SW 1271 (cell line): ENCODE measurements at regions not wholly inside any gene's neighbourhood (a gene's known extent, or its start where the extent isn't known, plus 50 kb on each side); places are given as distances from the start of the nearest gene placed in this dataset.

ENCODE experiments used
- DNase-seq, 2 experiments: peaks; one replicate each; lab custom pipeline; 2025; lab: John Stamatoyannopoulos, UW

- no peak for DNase-seq
Observed at GRCh38 chr4:22336822-22337221, 179.0 kb downstream of the ADGRA3 start.

DNA sequence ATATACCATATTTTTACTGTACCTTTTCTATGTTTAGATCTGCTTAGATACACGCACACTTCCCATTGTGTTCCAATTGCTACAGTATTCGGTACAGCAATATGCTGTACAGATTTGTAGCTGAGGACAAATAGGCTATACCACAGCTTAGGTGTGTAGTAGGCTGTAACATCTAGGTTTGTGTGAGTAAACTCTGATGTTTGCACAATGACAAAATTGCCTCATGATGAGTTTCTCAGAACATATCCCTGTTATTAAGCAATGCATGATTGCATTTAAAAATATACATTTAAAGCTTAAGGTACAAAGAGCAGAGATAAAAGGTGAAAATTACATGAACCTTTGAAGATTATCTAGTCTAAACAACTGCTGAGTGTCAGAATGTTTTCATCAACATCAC is 181.7 kb downstream of the ADGRA3 start:
- no peak for DNase-seq

GRCh38 chr4:22324422-22324821 is 191.4 kb downstream of the ADGRA3 start:
- no peak for DNase-seq

DNA sequence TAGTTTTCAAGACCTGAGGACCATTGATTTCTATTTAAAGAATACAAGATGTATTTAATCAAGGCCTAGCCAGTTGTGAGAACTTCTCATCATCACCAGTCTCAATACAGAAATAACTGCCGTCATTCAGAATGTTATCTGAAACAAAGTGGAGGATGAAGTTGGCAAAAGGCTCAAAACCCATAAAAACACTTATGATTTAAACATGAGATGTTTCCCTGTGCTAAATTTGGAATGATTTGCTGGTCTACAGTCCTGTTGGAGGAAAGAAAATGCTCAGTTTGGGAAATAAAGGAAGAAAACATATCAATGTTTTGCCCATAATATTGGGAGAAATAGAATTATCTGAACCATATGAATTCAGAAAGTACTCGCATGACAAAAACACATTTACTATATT is 192.2 kb downstream of the ADGRA3 start:
- DNase-seq, result no peak

DNA sequence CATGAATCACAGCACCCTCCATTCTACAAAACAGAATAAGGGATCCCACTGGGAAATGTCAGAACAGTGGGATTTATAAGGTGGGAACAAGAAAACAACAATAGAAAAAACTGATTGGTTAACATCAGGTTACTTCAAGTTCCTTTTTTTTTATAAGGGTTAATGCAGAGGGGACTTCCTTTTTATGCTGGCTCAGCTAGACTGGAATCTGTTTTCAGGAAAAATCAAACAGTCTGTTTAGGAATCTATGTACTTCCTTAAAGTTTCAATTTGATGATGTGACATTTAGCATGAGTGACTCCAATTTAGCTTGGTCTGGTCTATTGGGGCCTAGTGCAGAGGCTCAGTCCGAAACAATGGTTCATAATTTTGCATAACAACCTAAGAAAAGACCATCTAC is 192.9 kb downstream of the ADGRA3 start:
- DNase-seq, result no peak

DNA sequence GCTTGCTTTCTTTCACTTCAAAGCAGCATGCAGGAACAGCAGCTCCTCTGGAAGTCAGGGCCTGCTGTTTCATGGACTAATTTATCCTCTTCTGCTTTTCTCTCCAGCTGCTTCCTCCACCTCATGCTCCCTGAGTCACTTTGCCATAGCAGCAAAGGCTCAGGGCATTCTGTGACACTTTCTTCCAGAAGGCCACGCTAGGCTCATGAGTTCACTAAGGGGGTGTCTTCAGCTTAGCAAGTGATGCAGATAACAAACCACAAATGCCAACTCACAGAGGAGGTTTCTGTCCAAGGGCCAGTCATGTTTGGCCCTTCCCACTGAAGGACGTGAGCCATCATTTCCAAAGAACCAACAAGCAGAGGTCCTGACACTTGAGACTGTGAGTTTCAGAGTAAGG is 200.2 kb downstream of the ADGRA3 start:
- no peak for DNase-seq

DNA sequence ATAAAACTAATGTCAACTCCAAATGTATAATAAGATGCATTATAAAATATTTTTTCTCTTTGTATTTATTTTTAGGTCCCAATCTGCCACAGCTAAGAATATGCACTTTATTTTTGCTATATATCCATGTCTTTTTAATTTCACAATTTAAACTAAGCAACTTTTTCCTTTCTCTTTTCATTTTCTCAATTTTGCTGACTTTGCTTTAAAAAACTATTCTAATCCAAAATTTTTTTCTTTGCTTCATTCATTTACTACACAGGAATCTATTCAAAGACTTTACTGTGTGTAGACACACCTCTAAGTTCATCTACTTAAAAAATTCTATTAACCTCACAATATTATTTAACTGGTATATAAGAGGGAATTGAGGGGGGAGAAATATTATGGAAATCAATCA is 201.9 kb downstream of the ADGRA3 start:
- DNase-seq, result no peak

GRCh38 chr4:22312113-22312512 is 203.8 kb downstream of the ADGRA3 start:
- DNase-seq, result no peak

DNA sequence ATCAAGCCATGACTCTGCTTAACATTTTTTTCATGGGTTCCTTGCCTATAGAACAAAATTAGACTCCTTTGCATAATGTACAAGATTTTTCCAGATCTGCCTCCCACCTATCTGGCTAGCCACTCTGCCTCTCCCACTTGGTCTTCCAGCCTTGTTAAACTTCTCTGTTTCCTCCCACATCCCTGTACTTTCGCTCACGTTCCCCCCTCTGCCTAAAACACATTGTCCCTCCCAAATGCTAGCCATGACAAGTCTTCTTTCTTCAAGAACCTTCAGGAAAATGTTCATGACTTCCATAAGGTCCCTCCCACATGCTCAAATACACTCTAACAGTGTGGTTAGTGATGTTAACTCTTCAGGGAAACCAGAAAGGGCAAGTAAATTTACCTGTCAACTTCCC is 214.6 kb downstream of the ADGRA3 start:
- no peak for DNase-seq

DNA sequence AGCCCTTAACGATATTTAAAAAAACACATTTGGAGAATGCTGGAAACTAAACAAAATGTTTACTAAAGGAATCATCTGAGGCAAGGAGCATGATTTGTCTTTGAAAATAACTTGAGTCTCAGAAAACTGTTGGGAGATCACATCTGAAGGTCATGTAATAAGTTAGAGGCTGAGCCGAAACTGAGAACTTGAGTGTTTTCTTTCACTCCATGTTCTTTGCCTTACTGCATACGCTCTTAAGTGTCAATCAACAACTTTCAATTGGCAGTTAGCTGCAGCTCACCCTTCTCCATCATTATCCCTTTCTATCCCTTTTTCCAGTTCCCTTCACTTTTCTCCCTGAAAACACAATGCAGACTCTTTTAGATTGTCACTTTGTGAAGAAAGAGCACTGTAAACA is 216.2 kb downstream of the ADGRA3 start:
- DNase-seq, result no peak

DNA sequence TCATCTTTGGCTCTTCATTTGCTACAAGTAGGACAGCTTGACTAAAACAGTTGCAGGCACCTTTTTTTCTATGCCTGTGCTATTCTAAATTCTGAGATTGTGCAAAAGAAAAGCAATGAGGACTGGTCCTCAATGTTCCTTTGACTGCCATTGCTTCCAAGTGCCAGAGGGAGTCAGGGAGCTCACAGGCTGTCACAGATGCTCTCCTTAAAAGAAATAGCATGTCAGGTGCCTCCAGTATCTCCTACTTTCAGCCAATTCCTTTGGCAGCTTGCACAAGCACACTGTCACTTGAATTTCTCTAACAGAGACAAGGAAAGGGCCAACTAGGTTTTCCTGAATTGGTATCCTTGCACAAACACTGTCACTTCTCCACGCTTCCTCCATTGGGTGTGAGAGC is 228.2 kb downstream of the ADGRA3 start:
- no peak for DNase-seq

- no peak for DNase-seq
Observed at GRCh38 chr4:22268350-22269025, 247.4 kb downstream of the ADGRA3 start.

DNA sequence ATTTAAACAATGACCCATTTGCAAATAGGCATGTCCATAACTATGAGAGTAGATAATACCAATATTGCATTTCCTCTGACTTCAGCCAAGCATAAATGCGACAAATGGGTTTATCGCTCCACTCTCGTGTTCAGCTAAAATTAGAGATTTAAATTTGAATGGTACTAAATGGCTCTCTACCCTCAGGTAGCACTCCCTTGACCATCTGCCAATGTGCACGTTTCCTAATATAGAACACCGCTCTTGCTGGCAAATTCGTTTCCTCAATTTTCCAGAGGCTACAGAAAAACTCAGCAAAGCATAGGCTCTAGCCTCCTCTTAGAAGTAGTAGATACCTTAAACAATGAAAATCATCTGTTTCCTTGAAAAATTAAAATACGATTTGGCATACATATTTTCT is 251.6 kb downstream of the ADGRA3 start:
- no peak for DNase-seq

DNA sequence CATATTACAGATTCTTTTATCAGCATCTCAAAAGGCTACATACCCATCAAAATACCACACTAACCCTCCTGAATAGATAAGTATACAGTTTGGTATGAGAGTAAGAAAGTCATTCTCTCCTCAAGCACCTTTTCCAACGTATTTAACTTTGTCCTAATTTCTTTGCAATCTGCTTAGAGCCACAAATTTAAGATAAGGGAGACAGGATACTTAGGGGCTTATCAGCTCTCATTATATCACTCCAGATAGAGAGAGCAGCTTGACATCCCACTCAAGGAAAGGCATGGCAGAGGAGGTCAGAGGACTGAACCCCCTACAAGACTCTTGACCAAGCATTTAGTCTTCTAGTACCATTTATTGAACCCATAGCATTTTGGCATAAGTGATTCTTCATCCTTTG is 262.4 kb downstream of the ADGRA3 start:
- no peak for DNase-seq

GRCh38 chr4:22246847-22247246 is 269.0 kb downstream of the ADGRA3 start:
- no peak for DNase-seq

DNA sequence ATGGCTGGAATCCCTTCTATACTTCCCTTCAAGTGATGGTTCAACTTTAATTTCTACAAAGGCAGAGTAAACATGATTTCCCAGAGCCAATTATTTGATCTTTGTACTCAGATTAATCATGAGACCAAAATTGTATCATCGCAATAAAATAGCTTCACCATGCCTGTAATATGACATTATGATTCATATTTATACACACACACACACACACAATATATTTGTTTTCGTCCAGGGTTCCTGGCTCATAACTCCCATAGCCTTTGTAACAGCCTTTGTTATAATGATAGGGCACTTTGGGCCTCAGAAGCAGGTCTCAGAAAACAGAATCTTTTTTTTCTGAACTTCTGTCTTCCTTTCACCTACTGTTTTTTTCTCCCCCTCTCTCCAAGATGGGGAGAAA is 270.6 kb downstream of the ADGRA3 start:
- no peak for DNase-seq

DNA sequence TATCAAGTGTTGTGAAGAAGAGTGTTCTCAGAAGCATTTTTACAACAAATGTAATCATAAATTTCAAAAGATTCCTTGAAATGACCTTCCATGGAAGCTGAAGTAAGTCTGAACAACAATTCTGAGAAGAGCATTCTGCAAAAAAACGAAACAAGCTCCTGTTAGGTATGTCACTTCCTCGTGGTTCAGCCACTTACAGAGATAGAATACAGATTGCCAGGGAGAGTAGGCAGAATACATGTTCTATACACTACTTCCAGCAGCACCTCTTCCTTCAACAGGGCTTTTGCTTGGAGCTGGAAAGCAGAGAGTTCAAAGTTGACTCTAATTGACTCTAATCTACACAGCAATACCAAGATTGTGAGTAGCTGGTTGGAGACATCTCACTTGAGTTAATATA is 274.5 kb downstream of the ADGRA3 start:
- DNase-seq, result no peak

GRCh38 chr4:22240814-22241213 is 275.1 kb downstream of the ADGRA3 start:
- DNase-seq, result no peak

DNA sequence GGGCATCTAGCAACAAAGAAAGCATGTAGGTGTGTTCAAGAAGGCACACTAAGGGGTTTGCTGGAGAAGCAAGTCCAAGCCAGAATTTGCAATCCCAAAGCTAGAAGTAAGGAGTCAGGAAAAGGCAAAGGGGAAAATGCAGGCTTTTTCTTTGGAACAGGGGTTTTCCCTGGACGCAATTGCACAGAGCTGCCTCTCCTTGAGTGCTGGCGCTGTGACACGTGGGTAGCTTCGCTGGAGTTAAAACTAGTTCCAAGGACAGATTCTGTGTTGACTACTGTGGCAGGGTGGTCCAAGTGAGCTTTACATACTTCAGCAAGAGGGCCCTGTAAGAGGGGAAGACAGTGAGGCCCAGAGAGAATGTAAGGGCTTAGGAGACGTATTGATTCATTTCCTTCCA is 277.1 kb downstream of the ADGRA3 start:
- no peak for DNase-seq

- DNase-seq, result no peak
Observed at GRCh38 chr4:22237846-22238494, 277.9 kb downstream of the ADGRA3 start.

DNA sequence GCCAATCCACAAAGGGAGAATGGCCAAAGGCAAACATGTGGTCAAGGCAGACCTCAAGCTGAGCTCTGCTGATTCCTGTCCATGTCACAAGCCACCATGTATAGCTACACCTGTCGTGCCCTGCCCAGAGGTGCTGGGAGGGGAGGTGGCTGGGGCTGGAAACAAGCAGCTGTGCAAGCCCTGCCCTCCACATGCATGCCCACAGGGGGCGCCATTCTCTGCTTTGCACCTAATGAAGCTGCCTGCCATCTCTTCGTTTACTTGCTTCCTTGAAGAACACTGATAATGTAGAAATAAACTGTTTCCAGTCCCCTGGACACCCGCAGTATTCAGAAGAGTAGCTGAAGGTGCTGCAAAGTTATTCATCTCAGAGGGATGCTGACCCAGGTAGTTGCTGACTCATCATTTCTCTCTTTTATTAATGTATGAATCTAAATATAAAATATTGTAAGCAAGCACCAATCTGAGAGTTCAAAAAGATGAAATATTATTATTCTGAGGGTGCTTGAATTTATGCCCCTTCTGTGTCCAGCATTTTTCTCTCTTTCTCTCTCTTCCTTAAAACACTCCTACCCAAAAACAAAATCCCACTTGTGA is 278.6 kb downstream of the ADGRA3 start:
- DNase-seq, result peak in 1 of 2 experiments; percentile 26

- no peak for DNase-seq
Observed at GRCh38 chr4:22235698-22236097, 280.2 kb downstream of the ADGRA3 start.

GRCh38 chr4:22233230-22233629 is 282.6 kb downstream of the ADGRA3 start:
- DNase-seq, result no peak

DNA sequence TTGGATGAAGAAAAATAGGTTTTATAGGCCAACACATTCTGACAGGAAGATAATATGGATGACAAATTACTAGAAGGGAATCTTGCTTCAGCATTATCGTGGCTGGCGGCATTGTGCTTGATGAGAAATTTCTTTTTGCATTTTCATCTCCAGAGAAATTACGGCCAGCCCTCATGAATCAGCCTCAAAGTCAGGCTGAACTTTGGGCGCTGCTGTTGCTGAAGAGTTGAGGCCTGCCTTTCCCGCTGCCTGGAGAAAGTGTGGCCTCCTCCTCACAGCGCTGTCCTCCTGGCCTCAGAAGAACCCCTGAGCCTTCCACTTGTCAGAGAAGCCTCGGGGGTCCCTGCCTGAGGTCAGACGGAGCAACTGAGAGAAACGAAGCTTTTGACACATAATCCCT is 272.4 kb upstream of the KCNIP4 start:
- DNase-seq, result no peak
